NCI-H226 (cell line): ENCODE measurements at regions not wholly inside any gene's neighbourhood (a gene's known extent, or its start where the extent isn't known, plus 50 kb on each side); places are given as distances from the start of the nearest gene placed in this dataset.
"Not testable (repeated sequence)": the region's sequence is repeated elsewhere in the genome, so short reads cannot be mapped to it uniquely, and the experiment has no call there.

ENCODE experiments used
- DNase-seq: peaks from one replicate; pipeline ENCODE4 v3.0.0-alpha.2; 2015

DNA sequence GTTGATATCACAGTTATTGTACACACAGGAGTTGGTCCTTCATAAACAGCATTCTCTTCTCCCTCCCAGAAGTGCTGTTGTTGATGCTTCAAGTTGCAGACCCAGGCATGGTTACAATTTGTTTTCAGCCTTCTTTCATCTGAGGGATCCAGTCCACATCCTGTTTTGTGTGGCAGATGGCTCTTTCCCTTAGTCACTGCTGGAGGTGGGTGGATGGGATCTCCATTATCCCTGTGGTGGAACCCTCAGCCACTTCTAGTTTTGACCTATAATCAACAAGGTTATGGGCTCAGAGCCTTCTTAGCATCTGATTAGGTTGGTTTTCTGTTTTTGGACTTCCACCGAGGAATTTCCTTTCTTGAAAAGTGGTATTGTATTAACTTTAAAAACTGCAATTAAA, 214.2 kb downstream of the SH2D4B start:
- DNase-seq: no peak

DNA sequence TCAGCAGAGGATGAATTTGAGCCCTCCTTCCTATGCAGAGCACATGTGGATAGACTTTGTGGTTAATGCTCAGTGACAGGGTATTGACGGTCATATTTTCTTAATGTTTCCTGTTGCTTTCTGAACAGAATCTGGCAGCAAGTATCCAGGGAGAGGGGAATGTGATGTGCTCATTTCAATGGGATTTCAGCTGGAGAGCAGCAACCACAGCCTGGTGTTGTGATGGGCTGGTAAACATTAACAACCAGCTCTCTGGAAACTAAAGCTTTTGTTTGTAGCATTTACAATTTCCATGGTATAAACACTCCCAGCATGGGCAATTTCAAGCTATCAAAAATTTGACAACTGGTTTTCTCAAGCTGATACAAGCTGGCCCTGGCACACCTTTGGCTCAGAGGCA, 215.9 kb downstream of the SH2D4B start:
- DNase-seq: no peak

DNA sequence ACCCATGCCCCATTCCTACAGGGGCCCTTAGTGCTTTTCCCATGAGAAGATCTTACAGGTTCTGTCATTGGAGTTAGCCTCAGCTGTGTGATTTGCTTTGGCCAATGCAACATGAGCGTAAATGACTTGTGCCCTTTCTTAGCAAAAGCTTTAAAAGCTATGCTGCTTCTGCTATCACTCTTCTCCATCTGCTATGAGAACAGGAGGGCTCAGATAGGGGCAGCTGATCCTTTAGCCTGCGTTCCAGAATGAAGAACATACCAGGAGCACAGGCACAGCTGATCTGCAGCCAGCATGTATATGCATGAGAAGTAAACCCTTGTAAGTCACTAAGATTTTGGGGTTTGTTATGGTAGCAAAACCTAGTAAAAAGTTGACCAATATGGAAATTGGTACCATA, 218.2 kb downstream of the SH2D4B start:
- DNase-seq: no peak

- DNase-seq: no peak
Measured at GRCh38 chr10:80759693-80760092, 222.0 kb downstream of the SH2D4B start.

- no peak for DNase-seq
Measured at GRCh38 chr10:80760914-80761371, 223.2 kb downstream of the SH2D4B start.

GRCh38 chr10:80767963-80768362, 230.3 kb downstream of the SH2D4B start:
- no peak for DNase-seq

DNA sequence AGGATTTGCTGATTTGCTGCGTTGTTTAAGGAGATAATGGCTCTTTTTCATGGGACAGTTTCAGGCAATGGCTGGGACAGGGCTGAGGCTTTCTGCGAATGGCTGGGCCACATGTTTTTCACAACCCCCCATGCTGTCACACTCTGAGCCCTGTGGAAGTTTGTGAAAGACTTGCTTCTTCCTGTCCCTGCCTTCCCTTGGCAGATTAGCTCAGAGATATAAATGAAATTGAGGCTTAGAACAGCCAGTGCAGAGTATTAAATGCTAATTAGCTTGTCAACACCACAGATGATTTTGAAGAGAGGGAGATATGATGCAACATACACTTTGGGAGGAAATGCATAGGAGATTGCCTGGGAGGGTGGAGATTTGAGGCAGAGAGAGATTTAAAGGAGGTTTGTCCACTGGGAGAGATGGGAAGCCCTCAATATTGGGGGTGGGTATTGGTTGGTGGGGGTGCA, 232.0 kb downstream of the SH2D4B start:
- DNase-seq: no peak

DNA sequence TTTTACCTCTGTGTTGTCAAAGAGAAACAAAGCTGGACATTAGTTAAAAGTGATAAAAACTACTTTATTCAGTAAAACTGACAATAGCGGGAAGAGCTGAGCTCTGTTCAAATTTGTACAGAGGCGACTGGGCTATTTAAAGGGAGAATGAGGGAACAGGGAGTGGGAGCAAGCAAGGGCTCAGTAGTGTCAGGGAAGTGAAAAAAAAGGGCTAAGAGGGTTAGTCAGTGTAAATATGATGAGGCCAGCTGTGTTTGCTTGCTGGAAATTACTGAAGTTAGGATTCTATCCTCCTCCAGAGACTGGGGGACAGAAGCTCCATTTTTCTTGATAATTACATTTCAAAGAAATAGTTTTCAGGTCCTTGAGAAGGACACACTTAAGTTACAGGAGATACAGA, 232.5 kb downstream of the SH2D4B start:
- DNase-seq: no peak

GRCh38 chr10:80771285-80771684, 233.6 kb downstream of the SH2D4B start:
- no peak for DNase-seq

DNA sequence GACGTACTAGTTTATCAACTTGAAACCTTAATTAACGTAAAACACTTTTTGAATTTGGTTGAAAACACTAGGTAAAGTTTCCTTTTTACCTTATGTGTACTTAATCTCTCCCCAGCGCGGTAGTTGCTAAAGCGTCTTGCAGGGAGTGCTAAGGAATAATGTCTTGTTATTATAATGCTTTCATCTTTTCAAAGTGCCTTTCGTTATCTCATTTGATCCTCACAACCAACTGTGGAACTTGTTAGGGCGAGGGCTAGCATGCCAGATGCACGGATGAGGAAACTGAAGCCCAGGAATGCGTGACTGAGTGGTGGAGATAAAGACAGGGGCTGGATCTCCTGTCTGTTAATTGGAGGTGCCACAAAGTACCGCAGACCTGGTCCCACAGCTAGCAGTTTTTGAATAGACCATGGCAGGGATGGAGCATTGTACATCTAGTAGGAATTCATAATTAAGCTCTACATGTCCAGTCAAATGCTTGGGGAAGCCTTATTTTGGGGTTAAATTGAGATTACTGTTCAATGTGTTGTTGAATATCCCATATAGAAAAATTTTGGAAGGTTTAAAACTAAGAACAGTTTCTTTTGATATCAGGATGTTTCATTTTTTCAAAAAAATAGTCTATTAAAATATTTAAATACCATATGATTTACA, 234.3 kb downstream of the SH2D4B start:
- DNase-seq: no peak

DNA sequence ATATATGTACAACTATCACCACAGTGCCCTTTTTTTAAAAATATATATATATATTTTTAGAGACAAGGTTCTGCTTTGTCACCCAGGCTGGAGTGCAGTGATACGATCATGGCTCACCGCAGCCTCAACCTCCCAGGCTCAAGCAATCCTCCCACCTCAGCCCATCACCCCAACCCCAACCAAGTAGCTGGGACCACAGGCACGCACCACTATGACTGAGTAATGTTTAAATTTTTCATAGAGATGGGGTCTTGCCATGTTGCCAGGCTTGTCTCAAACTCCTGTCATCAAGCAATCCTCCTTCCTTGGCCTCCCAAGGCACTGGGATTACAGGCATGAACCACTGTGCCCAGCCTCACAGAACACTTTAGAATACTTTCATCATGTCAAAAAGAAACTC, 234.9 kb downstream of the SH2D4B start:
- DNase-seq: no peak

GRCh38 chr10:80784695-80785094, 247.0 kb downstream of the SH2D4B start:
- no peak for DNase-seq

DNA sequence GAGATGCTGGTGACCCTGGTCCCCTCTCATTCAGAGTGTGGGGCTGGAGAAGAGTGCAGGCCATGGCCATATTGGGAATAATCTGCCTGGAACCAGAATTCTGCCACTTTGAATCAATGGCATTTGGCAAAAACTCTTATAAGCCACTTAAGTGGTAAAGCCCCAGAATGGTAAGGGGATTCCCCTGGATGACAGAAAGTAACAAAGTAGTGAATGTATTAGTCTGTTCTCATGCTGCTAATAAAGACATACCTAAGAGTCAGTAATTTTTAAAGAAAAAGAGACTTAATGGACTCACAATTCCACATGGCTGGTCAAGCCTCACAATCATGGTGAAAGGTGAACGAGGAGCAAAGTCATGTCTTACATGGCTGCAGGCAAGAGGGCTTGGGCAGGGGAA, 248.6 kb downstream of the SH2D4B start:
- DNase-seq: no peak

GRCh38 chr10:80787952-80788351, 250.2 kb downstream of the SH2D4B start:
- no peak for DNase-seq

GRCh38 chr10:80794994-80795393, 257.3 kb downstream of the SH2D4B start:
- no peak for DNase-seq

GRCh38 chr10:80805343-80806020, 267.8 kb downstream of the SH2D4B start:
- no peak for DNase-seq

GRCh38 chr10:80814147-80814652, 276.5 kb downstream of the SH2D4B start:
- DNase-seq: no peak

DNA sequence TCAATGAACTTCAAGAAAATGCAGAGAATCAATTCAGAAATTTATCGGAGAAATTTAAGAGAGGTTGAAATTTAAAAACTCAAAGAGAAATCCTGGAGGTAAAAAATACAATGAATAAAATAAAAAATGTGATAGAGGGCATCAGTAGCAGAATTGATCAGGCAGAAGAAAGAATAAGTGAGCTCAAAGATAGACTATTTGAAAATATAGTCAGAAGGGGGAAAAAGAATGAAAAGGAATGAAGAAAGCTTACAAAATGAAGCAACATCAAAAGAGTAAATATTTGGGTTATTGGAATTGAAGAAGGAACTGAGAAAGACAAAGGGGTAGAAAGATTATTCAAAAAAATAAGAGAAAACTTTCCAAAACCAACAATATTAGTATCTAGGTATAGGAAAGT, 291.4 kb downstream of the SH2D4B start:
- no peak for DNase-seq

DNA sequence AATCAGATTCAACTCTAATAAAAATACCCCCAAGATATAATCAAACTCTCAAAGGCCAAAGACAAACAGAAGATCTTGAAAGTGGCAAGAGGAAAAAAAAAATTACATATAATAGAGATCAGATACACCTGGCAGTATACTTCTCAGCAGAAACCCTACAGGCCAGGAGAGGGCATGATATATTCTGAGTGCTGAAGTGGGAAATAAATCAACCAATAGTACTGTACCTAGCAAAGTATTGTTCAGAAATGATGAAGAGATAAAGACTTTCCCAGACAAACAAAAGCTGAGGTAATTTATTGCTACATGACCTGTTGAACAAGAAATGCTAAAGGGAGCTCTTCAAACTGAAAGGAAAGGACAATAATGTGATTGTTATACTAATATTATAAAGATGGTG, 291.9 kb downstream of the SH2D4B start:
- no peak for DNase-seq

GRCh38 chr10:80832693-80833092, 295.0 kb downstream of the SH2D4B start:
- DNase-seq: not testable (repeated sequence)

GRCh38 chr10:80855348-80855971, 317.8 kb downstream of the SH2D4B start:
- no peak for DNase-seq

DNA sequence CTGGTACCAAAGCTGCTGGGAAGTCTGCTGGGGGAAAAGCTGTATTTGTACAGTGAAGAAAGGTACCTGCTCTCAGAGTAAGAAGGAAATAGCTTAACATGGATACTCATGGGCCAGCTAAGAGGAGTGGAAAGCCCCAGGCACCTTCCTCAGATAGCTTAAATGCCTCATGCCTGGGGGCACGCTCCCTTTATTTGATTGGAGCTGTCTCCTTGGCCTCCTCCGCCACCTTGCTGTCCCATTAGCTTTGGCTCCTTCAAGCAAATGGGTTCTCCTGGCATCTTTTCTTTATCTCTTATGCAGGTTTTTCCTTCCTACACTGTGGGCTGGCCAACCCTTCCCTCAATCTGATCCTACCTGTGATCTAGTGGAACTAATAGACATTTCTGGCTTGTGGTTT, 318.5 kb downstream of the SH2D4B start:
- DNase-seq: no peak

DNA sequence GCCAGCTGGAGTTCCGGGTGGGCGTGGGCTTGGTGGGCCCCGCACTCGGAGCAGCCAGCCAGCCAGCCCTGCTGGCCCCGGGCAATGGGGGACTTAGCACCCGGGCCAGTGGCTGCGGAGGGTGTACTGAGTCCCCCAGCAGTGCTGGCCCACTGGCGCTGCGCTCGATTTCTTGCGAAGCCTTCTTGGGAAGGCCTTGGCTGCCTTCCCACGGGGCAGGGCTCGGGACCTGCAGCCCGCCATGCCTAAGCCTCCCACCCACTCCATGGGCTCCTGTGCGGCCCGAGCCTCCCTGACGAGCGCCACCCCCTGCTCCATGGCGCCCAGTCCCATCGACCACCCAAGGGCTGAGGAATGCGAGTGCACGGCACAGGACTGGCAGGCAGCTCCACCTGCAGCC, 321.6 kb downstream of the SH2D4B start:
- DNase-seq: not testable (repeated sequence)

GRCh38 chr10:80860719-80861118, 323.0 kb downstream of the SH2D4B start:
- DNase-seq: no peak
